HG03565 (cell line): ENCODE measurements at regions not wholly inside any gene's neighbourhood (a gene's known extent, or its start where the extent isn't known, plus 50 kb on each side); places are given as distances from the start of the nearest gene placed in this dataset.

Source experiments
- ATAC-seq: cut with Tn5 transposase; IDR thresholded peaks from one replicate; pipeline ENCODE4 v1.9.1; 2021; ENCODE audit warnings: mild to moderate bottlenecking, moderate library complexity; ENCODE audit not compliant: unreplicated experiment

DNA sequence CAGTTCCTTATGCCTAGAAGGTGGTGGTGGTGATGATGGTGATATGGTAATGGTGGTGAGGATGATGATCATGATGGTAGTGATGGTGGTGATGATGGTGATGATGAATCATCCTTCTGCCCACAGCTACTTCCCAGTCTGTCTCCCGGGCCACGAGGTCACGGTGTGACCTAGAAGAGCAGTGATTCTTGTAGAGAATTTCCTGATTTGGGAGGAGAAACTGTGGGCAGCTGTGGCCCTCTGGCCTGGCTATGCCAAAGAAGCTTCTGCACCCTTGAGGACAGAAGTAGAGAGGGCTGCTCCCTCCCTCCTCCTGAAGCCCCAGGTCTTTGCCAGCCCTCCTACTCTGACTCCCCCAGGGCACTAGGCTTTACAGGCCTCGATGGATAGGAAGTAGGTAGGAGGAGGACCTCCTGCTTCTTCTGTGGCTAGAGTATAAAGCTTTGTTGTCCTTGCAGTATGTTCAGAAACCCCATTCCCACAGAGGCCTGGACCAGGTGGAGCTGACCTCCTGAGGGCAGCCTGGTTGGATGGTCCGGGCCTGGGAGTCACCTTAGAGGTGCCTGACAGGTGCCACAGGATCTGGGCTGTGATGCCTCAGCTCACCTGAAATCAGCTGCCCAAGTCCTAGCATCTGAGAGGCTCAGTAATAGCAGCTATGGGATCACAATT, 57.9 kb upstream of the EPAS1 start:
- ATAC-seq = no peak

DNA sequence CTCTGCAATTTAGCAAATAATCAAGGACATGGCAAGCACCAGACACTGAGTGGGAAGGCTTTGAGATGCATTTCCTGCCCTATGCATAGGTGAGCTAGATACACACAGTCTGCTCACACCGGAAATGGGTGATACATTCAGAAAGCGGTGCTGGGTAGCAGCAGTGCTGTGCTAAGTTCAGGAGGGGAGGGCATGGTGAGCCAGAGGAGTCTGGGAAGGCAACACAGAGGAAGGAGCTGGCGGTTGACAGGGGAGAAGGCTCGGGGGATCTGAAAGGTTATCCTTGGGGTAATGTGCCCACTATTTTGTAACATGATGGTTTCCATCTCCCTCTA, 57.4 kb upstream of the EPAS1 start:
- ATAC-seq = no peak

DNA sequence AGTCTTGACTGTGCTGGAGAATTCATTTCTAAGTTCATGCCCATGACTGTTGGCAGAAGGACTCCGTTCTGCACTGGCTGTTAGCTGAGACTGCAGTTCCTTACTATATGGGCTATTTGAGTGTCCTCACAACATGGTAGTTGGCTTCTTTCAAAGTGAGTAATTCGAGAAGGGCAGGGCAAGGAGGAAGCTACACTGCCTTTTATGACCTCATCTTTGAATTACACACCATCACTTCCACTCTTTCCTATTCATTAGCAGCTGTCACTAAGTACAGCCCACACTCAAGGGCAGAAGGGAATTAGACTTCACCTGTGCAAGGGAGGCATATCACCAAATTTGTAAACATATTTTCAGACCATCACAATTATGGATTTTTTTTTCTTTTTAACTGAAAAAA, 55.9 kb upstream of the EPAS1 start:
- ATAC-seq = no peak

DNA sequence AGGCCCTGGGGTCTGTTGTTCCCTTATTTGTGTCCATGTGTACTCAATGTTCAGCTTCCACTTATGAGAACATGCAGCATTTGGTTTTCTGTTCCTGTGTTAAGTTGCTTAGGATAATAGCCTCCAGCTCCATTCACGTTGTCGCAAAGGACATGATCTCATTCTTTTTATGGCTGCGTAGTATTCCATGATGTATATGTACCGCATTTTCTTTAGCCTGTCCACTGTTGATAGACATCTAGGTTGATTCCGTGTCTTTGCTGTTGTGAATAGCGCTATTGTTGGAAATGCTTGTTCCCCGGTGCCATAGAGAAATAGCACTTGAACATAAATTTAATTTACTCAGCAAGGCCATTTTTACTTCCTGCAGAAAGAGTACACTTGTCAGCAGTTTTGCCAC, 51.3 kb upstream of the EPAS1 start:
- ATAC-seq = no peak

DNA sequence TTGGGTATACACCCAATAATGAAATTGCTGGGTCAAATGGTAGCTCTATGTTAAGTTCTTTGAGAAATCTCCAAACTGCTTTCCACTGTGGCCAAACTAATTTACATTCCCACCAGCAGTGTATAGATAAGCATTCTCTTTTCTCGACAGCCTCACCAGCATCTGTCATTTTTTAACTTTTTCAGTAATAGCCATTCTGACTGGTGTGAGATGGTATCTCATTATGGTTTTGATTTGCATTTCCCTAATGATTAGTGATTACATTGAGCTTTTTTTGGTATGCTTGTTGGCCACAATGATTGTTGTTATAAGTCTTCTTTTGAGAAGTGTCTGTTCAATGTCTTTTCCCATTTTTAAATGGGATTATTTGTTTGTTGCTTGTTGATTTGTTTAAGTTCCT, 50.4 kb upstream of the EPAS1 start:
- peak; percentile 70 for ATAC-seq
